PC-9 (cell line): ENCODE measurements at regions not wholly inside any gene's neighbourhood (a gene's known extent, or its start where the extent isn't known, plus 50 kb on each side); places are given as distances from the start of the nearest gene placed in this dataset.

ENCODE experiments used
- EZH2 ChIP-seq: fragments of 200-600 bp; sonication (generic); IDR thresholded peaks from 2 replicates; pipeline ENCODE4 v1.8.0; 2017; ENCODE audit warnings: antibody characterized with exemption, low read depth
- TF ChIP-seq, protein P1 (sequence below): fragments of 200-600 bp; sonication (generic); conservative IDR thresholded peaks from 2 replicates; pipeline ENCODE4 v1.6.1; 2017; ENCODE audit warnings: mixed run types, antibody characterized with exemption, mild to moderate bottlenecking, moderate library complexity

- TF ChIP-seq, protein P1, sequence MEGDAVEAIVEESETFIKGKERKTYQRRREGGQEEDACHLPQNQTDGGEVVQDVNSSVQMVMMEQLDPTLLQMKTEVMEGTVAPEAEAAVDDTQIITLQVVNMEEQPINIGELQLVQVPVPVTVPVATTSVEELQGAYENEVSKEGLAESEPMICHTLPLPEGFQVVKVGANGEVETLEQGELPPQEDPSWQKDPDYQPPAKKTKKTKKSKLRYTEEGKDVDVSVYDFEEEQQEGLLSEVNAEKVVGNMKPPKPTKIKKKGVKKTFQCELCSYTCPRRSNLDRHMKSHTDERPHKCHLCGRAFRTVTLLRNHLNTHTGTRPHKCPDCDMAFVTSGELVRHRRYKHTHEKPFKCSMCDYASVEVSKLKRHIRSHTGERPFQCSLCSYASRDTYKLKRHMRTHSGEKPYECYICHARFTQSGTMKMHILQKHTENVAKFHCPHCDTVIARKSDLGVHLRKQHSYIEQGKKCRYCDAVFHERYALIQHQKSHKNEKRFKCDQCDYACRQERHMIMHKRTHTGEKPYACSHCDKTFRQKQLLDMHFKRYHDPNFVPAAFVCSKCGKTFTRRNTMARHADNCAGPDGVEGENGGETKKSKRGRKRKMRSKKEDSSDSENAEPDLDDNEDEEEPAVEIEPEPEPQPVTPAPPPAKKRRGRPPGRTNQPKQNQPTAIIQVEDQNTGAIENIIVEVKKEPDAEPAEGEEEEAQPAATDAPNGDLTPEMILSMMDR: no peak
- no peak for TF ChIP-seq EZH2
Observed at GRCh38 chr4:1542226-1542490, 135.9 kb upstream of the NKX1-1 start.
